HG02870 (cell line): ENCODE measurements at regions not wholly inside any gene's neighbourhood (a gene's known extent, or its start where the extent isn't known, plus 50 kb on each side); places are given as distances from the start of the nearest gene placed in this dataset.
A peak's percentile ranks its signal among the peaks of the same experiment; 100 is the strongest.

Experiments used
- ATAC-seq: cut with Tn5 transposase; IDR thresholded peaks from one replicate; pipeline ENCODE4 v1.9.1; 2021; ENCODE audit warnings: mild to moderate bottlenecking, moderate library complexity; ENCODE audit not compliant: unreplicated experiment

- peak; percentile 85 for ATAC-seq
These were observed 146.8 kb downstream of the SH3BGRL2 start for GRCh38 chr6:79777713-79778579.

DNA sequence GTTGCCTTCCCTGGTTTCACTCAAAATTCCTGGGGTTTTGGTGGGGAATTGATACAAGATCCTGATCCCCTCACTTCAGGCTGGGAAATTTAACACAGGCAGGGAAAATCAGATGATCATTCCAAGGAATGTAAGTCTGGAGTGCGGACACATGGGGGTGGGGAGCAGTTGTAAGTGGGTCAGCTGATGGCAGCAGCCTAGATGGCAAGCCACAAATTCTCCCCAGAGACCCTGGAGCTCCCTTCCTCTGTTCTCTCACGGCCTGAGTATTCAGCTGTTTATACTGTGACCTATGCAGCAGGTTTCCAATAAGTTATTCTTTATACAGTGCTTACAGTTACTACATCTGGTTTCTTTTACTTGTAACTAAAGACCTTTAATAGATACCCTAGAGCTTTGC is 144.9 kb downstream of the SH3BGRL2 start:
- ATAC-seq: no peak

- ATAC-seq: no peak
These were observed 144.1 kb downstream of the SH3BGRL2 start for GRCh38 chr6:79775222-79775621.

- no peak for ATAC-seq
These were observed 133.6 kb downstream of the SH3BGRL2 start for GRCh38 chr6:79764747-79765146.

DNA sequence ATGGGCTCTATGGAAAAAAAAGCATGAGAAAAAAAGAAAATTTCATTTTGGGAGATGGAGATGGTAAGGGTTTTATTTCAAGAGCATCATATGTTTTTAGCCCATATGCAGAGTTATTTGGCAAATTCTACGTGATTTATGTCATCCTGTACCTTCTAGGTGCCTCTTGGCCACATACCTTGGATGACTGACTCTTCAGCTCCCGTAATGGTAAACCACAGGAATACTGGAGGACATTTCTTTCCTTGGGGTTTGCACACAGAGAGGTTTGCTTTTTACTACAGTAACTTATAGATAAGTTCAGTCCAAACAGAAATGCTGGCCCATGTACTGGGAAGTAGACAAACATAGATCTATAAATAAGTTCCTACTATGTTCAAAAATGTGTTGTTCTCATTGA is 132.2 kb downstream of the SH3BGRL2 start:
- no peak for ATAC-seq

DNA sequence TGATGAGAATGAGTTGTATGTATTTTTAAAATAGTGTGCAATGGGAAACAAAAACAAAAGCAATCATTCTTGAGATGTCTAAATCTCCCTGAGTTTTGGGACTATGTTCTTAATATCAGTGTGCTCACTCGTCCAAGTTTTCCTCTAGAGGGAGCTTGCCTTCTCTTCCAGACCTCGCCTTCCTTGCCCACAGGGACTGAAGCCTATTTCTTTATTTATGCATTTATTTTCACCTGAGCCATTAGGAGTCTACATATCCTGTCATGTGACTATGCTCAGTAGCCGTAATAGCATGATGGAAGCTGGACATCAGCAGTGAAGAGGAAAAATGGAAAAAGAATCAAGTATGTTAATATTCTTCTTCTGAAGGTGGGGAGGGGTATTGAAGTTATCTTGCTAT is 131.2 kb downstream of the SH3BGRL2 start:
- no peak for ATAC-seq

DNA sequence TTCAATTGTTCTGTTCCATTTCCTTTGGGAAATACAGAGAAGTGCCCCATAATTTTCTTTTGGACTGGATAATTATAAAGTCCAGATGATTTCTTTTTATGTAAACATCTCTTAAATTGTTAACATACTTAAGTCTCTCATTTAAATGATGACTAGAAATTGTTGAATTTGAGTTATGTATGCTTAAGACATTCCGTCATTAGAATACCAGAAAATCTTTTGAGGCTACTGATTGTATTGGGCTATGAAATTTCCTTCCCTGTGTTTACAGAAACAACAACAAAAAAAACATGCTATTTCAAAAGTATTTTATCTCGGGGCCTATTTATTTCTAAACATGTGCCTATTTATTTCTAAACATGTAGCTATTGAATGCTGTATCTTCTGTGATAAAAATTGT is 125.4 kb downstream of the SH3BGRL2 start:
- ATAC-seq: no peak

DNA sequence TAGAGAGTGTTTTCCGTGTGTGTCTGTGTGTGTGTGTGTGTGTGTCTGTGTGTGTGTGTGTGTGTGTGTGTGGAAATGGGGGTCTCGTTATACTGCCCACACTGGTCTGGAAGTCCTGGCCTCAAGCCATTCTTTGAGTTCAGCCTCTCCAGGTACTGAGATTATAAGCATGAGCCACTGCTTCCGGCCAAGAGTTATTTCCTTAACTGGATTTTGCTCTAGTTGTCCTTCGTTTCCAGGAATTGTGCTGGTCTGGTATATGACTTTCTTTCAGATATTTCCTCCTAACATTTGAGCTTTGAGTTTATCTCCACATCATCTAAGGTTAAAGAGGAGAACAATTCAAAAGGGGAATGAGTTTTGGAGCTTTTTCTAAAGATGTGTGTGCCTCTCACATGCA is 124.8 kb downstream of the SH3BGRL2 start:
- no peak for ATAC-seq
